Cerebellar nuclear complex (tissue), 1 donor: ENCODE measurements at regions not wholly inside any gene's neighbourhood (a gene's known extent, or its start where the extent isn't known, plus 50 kb on each side); places are given as distances from the start of the nearest gene placed in this dataset.

Experiments used
- DNase-seq, 2 experiments: peaks; one replicate each; lab custom pipeline; 2025; lab: John Stamatoyannopoulos, UW

DNA sequence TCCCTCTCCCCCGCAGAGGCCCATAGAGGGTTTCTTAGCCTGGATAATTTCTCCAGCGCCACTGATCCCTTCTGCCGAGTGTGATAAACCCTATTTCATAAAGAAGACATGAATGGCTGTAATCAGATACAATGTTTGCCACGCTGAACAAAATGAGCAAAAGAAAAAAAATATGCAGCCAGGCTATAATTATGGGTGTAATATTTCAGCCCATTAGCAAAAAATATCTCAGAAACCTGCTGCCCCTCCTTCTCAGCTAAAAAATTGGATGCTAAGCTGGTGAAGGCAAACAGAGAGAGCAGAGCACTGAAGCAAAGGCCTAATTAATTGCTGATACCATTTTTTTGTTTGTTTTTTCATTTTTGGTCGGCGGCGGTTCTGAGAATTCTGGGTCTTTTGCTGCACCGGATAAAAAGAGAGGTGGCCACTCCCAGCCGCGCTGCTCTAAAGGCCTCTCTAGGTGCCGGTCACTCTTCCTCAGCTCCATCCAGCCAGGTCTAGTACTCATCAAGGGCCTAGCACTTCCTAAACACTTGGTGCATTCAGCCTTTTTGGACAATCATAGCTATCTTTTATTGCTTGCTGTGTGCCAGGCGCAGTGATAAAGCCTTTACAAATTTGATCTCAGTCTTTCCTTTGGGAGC is 128.7 kb upstream of the TLE3 start:
- no peak for DNase-seq

DNA sequence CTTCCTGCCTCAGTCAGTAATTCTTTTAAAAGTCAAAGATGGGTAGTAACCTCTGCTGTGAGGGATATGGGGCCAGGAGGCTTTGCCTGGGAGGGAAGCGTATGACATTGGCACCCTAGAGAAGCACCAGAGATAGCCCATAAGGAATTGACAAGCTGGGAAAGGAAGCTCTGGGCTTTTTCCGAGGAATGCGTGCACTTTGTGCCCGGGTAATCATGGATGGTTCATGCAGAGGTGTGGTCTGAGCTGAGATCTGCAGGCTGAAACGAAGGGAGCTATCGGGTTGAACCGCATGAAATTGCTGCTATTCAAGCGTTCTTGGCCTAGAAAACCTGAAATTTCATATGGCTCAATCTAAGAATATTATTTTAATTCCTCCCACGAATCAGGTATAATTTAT is 127.7 kb upstream of the TLE3 start:
- no peak for DNase-seq

- no peak for DNase-seq
These were observed 124.9 kb upstream of the TLE3 start for GRCh38 chr15:70222606-70223005.

DNA sequence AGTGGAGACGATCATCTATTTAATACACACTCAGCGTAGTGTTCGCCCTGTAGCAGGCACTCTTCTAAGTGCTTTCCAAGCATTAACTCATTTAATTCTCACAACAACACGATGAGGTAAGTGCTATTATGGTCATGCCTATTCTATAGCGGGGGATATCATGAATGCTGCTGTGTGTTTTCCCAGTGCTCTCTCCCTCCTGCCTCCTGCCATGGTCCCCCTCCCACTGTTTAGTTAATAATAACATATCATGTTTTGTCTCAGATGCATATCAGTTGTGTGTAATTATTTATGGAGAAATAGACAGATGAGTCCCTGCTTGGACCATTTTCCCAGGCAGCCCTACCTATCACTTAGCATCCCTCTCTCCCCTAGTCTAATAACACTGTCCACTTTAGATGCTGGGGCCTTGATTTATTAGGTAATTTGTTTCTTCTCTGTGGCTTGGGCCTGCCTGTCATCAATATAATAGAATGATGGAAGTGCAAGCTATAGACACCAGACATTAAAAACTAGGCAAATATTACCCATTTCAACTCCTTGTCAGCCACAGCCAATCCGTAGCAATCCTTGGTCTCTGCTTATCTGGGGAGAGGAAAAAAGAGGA is 122.9 kb upstream of the TLE3 start:
- DNase-seq, result no peak

GRCh38 chr15:70219966-70220365 is 122.2 kb upstream of the TLE3 start:
- DNase-seq, result no peak

DNA sequence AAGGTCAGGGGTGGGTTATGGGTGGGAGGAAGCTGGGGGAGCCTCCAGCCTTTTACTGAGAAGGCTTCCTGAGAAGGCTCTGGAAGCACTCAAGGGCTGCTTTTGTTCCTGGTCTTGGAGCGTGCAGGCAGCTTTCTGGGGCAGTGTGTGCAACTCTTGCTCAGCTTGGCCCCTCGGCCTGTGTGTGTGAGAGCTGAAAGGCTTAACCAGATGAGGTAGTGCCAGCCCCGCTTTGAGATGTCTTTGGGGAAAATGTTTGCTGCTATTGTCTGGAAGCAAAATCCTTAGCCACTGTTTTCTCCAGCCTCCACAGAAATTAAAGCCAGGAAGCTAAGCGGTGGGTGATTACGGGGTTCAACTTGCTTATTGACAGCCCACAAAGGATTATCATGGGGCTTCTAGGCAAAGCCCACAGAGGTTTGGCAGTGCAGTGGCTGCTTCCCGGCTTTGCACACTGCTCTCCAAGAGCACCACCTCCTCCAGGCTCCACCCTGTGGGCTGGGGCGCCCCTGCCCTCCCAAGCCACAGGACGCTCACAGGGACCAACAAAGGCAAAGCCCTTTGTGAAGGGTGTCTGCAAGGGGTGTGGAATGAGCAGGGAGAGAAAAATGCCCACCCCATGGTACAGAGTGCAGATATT is 121.7 kb upstream of the TLE3 start:
- DNase-seq, result no peak

DNA sequence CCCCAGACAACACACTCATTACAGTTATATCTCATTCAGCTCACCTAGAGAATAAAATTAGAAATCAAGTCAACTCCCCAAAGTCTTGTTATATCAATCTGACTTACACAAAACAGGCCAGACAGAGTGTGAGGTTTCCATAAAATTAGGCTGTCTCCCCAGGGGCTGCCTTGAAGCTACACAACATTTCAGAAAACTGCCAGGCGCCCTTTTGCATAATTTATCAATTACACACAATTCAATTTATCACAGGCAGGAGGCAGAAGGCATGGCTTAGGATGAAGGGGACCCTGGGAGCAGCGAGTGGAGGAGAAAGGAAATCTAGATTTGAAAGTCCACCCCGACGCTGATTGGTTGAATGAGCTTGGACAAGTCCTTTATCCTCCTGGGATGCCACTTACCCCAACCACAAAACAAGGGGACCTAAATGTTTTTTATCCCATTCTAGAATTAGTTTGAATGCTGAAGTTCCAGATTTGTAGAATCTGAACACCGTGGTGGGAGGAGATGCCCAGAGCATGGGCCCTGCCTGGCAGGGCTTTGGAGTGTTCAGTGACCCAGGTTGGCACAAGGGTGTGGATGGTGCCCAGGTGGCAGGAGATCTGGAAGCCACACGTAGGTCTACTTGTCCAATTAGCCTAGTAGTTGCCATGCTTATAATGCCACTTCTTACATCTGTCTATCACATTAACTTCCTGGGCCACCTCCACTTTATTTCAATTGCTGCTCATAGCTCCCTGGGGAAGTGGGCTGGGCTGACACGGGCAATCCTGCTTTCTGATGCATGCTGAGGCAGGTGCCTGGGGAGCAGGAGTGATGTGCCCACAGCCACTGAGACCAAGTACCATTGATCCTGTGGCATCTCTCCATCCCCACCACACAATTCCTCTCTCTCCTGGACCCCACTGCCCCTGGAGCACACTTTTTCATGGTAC is 119.8 kb upstream of the TLE3 start:
- no peak for DNase-seq

GRCh38 chr15:70215951-70216350 is 118.2 kb upstream of the TLE3 start:
- DNase-seq, result no peak

DNA sequence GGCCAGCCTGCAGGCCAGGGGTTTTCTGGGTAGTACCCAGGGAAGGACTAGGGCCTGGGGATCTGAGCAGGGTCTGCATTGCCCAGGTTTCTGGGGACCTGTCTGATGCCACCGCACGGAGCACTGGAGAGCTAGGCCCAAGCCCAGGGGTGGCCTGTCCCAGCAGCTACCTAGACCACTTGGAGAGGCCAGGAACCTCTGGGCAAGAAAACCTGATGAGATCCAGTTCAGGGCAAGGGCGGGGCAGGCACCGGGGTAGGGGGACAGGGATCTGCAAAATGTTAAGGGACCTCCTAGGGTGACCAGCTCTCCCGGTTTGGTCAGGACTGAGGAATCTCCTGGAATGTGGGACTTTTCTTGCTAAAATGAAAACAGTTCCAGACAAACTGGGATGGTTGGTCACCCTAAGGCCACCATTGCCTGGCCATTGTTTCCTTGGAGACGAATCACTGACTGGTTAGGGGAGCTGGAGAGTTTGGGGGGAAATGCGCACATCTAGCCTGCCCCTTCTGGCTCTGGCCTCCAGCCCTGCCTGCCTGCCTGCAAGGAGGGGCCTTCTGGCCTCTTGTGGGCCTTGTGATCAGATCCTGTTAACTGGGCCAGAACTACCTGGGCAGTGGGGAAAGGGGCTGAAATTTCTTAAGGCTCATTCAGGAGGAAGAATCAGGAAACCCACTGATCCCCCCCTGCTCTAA is 117.4 kb upstream of the TLE3 start:
- DNase-seq, result no peak

DNA sequence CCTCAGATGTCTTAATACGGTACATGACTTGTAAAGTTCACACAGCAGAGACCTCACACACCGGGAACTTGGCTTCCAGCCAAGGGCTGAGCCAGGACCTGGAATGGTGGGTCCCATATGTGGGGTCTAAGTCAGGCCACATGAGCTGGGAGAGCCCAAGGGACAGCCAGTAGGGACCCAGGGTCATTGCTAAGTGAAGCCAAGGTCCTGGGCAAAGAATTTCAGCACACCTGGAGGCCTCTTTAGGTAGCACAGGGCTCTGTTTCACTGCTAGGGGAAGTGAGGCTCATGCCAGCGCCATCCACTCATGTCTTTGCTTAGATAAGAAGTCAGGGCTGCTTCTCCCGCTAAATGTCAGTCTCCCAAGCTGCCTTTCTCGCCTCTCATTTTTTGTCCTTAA is 116.6 kb upstream of the TLE3 start:
- DNase-seq, result no peak

GRCh38 chr15:70213794-70214193 is 116.1 kb upstream of the TLE3 start:
- DNase-seq, result no peak

DNA sequence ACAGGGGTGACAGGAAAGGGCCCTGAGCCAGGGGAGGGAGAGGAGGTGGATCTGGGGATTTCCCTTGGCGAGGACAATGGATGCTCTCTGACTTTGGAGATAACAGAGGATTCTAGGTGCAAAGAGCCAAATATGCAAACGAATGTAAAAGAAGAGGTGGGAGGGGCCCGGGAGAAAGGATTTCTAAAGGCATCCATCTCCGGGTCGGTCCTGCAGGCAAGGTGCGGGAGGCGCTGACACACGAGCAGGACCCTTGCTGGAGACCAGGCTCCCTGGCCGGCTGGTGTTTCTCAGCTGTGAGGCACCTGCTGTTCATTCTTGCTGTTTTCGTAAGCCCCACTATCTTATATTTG is 115.2 kb upstream of the TLE3 start:
- DNase-seq, result no peak

DNA sequence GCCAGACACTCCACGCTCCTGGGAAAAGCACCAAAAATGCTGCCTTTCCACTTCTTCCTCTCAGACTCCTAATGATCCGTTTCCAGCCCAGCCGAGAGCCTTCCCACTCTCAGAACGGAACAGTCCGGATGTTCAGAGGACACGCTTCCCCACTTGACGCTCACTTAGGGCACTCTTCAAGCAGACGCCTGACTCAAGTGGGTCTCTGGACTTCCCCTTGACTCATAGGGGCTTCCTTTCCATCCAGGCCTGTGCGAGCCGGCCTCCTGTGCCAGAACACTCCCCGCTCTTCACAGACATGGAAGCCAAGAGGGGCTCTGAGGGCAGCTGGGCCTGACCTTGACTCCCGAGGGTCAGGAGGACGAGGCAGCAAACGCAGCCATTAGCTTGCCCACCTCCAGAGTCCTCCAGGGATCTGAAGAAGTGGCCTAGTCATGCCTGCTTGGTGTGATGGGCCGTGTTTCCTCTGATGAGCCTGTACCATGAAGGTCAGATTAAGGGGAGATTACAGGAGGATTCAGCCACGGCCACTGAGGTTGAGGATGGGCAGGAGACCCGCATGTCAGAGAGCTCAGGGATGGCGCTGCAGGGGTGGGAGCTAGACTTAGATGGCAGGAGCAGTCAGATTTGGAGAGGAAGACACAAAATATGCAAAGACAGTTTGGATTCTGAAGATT is 114.7 kb upstream of the TLE3 start:
- DNase-seq, result no peak

DNA sequence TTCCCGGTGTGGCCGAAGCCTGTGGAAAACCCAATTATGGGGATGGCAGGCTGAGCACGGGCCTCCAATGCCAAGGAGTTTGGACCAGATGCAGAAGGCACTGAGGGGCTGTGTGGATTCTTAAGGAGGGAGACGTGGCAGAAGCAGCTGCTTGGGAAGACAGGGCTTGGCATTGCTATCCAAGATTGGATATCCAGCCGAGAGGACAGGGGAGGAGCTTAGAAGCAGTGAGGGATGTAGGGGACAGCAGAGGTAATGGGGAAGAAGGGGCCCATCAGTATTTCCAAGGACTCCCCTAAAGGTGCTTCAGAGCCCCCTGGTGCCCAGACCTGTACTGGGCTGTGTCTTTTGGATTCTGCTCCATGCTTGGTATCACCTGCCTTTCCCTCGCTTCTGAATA is 112.8 kb upstream of the TLE3 start:
- DNase-seq, result no peak

GRCh38 chr15:70210076-70210475 is 112.4 kb upstream of the TLE3 start:
- no peak for DNase-seq

DNA sequence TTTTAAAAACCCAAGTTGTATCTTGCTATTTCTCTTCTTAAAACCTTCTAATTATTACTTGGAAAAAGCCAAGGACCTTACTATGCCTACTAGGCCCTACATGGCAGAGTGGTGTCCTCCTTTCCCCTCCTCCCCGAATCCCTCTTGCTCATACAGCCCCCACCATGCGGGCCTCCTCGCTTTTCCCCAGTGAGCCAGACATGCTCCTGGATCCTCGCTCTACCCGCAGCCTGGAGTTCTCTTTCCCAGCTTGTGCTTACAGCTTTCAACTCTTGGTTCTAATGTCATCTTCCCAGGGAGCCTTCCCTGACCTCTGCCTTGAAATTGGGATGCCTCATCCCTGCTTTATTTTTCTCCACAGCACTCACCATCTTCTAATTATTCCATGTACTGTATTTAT is 111.8 kb upstream of the TLE3 start:
- DNase-seq, result no peak

DNA sequence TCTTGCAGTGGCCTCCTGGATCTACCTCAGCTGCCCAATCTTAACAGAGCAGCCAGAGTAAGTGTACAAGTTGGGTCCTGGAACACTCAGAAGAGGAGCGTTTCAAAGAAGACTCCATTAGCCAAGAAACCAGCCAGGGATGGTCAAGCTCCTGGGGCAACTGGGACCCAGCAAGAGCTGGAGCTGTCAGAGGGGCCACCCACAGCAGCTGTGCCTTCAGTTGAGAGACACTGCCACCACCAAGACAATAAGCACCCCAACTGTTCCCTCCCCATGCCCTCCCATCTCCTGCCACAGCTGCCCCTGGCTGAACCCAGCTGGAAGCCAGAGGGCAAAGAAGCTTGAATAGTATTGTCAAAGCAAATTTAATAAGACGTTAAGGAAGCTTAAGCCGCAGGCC is 110.6 kb upstream of the TLE3 start:
- DNase-seq, result no peak

GRCh38 chr15:70206668-70207067 is 109.0 kb upstream of the TLE3 start:
- no peak for DNase-seq

- DNase-seq, result no peak
These were observed 106.9 kb upstream of the TLE3 start for GRCh38 chr15:70204652-70205051.

GRCh38 chr15:70203981-70204560 is 106.4 kb upstream of the TLE3 start:
- no peak for DNase-seq

DNA sequence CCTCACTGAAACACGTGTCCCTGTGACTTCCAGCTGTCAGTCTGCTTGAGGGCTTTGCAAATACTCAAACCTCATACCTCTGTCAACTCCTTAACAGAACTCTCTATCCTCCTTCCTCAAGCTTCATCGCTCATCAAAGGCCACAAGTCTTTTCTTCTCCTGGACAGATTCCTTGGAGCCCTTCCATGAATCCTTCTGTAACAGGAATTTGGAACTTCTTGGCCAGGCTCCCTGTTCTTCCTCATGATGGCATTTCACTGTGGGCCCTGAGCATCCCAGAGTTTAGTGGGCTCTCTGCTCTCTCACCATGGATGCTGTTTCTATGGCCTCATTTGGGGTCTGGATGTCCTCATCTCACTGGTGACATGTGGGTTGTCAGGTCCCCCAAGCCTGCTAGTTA is 105.0 kb upstream of the TLE3 start:
- DNase-seq, result no peak
